ENCODE measurements at regions not wholly inside any gene's neighbourhood (a gene's known extent, or its start where the extent isn't known, plus 50 kb on each side); places are given as distances from the start of the nearest gene placed in this dataset.

- Mint-ChIP-seq H3K4me1 (ENCODE audit: low read depth) (no peaks in the 10 kb centered on the region), H3K36me3 (ENCODE audit: insufficient read depth) (no peaks in the 10 kb centered on the region), H3K4me3 (ENCODE audit: low read depth) (no peak overlapping the region), H3K27ac (no peak overlapping the region), H3K9me3 (ENCODE audit: low read depth) (peaks cover 23% of the 10 kb centered on the region), H3K27me3 (no peaks in the 10 kb centered on the region)
- no peak for DNase-seq (ENCODE audit: low spot score, unreplicated experiment)
- no peak for TF ChIP-seq CTCF (IDR thresholded peaks at IDR 0.05; ENCODE audit: unreplicated experiment)
These were observed 83.5 kb downstream of the TBX22 start for GRCh38 chrX:80098038-80098437.

GRCh38 chrX:80120335-80120734 is 105.8 kb downstream of the TBX22 start:
- Mint-ChIP-seq H3K9me3 (ENCODE audit: low read depth) (peaks cover 5% of the 10 kb centered on the region), H3K27ac (no peak overlapping the region), H3K36me3 (ENCODE audit: insufficient read depth) (no peaks in the 10 kb centered on the region), H3K4me3 (ENCODE audit: low read depth) (no peak overlapping the region), H3K27me3 (no peaks in the 10 kb centered on the region), H3K4me1 (ENCODE audit: low read depth) (no peaks in the 10 kb centered on the region)
- TF ChIP-seq CTCF (IDR thresholded peaks at IDR 0.05; ENCODE audit: unreplicated experiment), result no peak
- no peak for DNase-seq (ENCODE audit: low spot score, unreplicated experiment)

GRCh38 chrX:80138938-80139337 is 124.4 kb downstream of the TBX22 start:
- TF ChIP-seq CTCF (IDR thresholded peaks at IDR 0.05; ENCODE audit: unreplicated experiment), result no peak
- no peak for DNase-seq (ENCODE audit: low spot score, unreplicated experiment)
- H3K27me3 Mint-ChIP-seq, result no peaks in the 10 kb centered on the region
- H3K4me3 Mint-ChIP-seq (ENCODE audit: low read depth), result no peak overlapping the region
- H3K4me1 Mint-ChIP-seq (ENCODE audit: low read depth), result peaks cover 3% of the 10 kb centered on the region
- H3K36me3 Mint-ChIP-seq (ENCODE audit: insufficient read depth), result peaks cover 2% of the 10 kb centered on the region
- H3K9me3 Mint-ChIP-seq (ENCODE audit: low read depth), result peaks cover 30% of the 10 kb centered on the region
- H3K27ac Mint-ChIP-seq, result no peak overlapping the region

GRCh38 chrX:80139564-80139963 is 125.0 kb downstream of the TBX22 start:
- Mint-ChIP-seq H3K27ac (no peak overlapping the region), H3K27me3 (no peaks in the 10 kb centered on the region)

GRCh38 chrX:80170581-80170980 is 156.0 kb downstream of the TBX22 start:
- Mint-ChIP-seq H3K4me3 (ENCODE audit: low read depth) (no peak overlapping the region), H3K27me3 (no peaks in the 10 kb centered on the region), H3K4me1 (ENCODE audit: low read depth) (peaks cover 2% of the 10 kb centered on the region), H3K9me3 (ENCODE audit: low read depth) (peaks cover 60% of the 10 kb centered on the region), H3K27ac (no peak overlapping the region), H3K36me3 (ENCODE audit: insufficient read depth) (no peaks in the 10 kb centered on the region)
- DNase-seq (ENCODE audit: low spot score, unreplicated experiment), result no peak
- TF ChIP-seq CTCF (IDR thresholded peaks at IDR 0.05; ENCODE audit: unreplicated experiment), result no peak

More at GRCh38 chrX:80139564-80139963, 125.0 kb downstream of the TBX22 start:
- Mint-ChIP-seq H3K4me1 (ENCODE audit: low read depth) (peaks cover 3% of the 10 kb centered on the region), H3K9me3 (ENCODE audit: low read depth) (peaks cover 28% of the 10 kb centered on the region), H3K4me3 (ENCODE audit: low read depth) (no peak overlapping the region), H3K36me3 (ENCODE audit: insufficient read depth) (peaks cover under 1% of the 10 kb centered on the region)
- DNase-seq (ENCODE audit: low spot score, unreplicated experiment), result no peak
- no peak for TF ChIP-seq CTCF (IDR thresholded peaks at IDR 0.05; ENCODE audit: unreplicated experiment)

All from progenitor cell of endocrine pancreas (in vitro differentiated cells).